Right lobe of liver (tissue), 4 donors: ENCODE measurements at regions not wholly inside any gene's neighbourhood (a gene's known extent, or its start where the extent isn't known, plus 50 kb on each side); places are given as distances from the start of the nearest gene placed in this dataset.

Experiments
- CTCF ChIP-seq, 4 donors: fragments of 200-600 bp in 3 of 4; fragments of 450-650 bp in 1 of 4; IDR thresholded peaks; one replicate each; pipeline versions ENCODE4 v1.5.1 to v1.8.0; 2016 to 2022; ENCODE audit warnings: antibody characterized with exemption in 4 of 4, mild to moderate bottlenecking in 2 of 4
- POLR2A ChIP-seq: fragments of 450-650 bp; IDR thresholded peaks from one replicate; pipeline ENCODE4 v1.6.1; 2017; ENCODE audit warnings: antibody characterized with exemption, mild to moderate bottlenecking
- donor health status: DM: no; HTN: no; CAD: no.
- donor health status: DM: no; HTN: no; CAD: no.
- donor health status: DM: no; HTN: yes; CAD: no.

- TF ChIP-seq CTCF (IDR thresholded peaks at IDR 0.05) (no peak), POLR2A (no peak)
Measured at GRCh38 chr11:100525197-100525596, 161.9 kb upstream of the ARHGAP42 start.
